ENCODE measurements at regions not wholly inside any gene's neighbourhood (a gene's known extent, or its start where the extent isn't known, plus 50 kb on each side); places are given as distances from the start of the nearest gene placed in this dataset.
"Not testable (repeated sequence)": the region's sequence is repeated elsewhere in the genome, so short reads cannot be mapped to it uniquely, and the experiment has no call there.

DNA sequence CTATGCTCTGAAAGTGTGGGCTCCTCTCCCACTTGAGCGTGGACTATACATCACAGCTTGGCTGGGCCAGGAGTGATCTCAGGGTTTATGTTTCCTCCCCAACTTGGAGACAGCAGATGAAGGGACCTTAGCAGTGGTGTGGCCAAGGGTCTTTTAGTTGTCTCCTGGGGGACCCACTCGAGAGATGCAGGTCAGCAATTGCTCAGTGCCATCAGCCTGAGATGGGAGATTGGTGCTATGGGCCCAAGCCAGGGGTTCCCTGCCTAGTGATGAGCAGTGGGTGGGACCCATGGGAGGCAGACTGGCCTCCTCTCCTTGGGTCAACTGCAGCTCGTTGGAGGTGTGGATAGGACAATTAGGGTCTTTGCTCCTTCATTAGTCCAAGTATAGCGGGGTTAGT, 510.5 kb upstream of the FSHR start:
- no peak for DNase-seq

DNA sequence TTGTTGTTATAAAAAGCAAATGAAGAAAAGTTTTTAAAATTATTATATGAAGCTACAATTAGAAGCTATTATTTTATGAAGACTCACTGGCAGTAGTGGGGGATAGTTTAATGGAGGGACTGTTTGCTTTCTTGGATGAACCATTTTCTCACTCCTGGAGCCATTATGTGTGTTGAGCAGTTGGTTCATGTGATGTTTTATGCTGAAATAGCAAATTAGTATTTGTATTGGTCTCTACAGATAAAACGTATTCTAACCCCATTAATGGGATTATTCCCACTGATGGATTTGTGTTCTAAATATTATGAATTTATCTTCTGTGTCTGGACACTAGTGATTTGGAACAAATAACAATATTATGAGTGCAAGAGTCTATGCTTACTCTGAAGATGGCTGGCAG, 507.5 kb upstream of the FSHR start:
- no peak for DNase-seq

- no peak for DNase-seq
Measured at GRCh38 chr2:49656853-49657252, 502.5 kb upstream of the FSHR start.

GRCh38 chr2:49643149-49643548, 488.8 kb upstream of the FSHR start:
- DNase-seq = no peak

DNA sequence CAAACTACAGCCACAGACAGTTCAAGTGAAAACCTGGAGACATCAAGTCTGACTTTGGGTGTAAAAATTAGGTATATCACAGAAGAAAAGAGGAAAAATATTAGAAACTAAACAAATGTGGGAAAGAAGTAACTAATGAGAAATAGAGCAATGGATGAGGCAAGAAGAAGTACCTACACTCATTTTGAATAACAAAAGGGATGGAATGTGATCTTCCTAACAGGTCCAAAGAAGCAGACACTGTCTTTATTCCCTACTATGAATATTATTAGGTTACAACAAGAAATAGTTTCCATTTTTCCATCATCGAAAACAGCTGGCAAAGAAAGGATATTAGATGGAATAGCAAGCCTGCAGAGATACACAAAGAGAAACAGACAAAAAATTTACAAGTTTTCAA, 486.3 kb upstream of the FSHR start:
- no peak for DNase-seq

- DNase-seq = no peak
Measured at GRCh38 chr2:49621016-49621415, 466.7 kb upstream of the FSHR start.

DNA sequence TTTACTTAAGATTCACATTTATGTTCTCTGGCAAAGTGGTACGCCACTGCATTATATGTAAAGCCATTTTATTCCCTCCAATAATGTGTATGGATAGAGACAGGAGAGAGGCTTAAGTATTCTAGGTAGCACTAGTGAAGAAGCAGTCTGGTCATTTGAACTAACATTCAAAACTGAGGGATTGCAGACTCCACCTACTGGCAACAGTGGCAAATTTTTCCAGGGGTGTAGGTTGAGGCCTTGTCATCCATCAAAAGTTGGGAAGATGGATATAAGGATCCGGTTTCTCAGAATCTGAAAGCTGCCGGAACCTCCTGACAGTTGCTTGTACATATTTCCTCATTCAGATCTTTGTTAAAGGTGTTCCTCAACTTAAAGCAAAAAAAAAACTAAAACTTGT, 465.5 kb upstream of the FSHR start:
- DNase-seq = no peak

DNA sequence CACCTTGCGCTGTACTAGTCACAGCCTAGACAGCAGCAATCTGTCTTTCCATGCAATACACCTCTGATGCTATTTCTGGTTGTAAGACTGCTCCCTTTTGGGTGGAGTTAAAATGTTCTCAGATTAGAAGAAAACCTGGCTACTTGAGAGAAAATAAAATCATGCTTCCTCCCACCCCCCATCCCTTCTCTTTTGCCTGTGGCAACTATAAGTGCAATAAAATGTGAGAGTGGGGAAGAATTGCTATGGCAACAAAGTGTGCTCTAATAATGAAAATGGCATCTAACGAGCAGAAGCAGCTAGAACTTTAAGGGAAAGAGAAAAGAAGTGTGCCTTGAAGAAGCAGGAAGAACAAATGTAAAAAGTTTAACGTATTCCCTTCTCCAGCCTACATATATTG, 464.2 kb upstream of the FSHR start:
- DNase-seq = no peak

GRCh38 chr2:49616800-49617199, 462.5 kb upstream of the FSHR start:
- no peak for DNase-seq

DNA sequence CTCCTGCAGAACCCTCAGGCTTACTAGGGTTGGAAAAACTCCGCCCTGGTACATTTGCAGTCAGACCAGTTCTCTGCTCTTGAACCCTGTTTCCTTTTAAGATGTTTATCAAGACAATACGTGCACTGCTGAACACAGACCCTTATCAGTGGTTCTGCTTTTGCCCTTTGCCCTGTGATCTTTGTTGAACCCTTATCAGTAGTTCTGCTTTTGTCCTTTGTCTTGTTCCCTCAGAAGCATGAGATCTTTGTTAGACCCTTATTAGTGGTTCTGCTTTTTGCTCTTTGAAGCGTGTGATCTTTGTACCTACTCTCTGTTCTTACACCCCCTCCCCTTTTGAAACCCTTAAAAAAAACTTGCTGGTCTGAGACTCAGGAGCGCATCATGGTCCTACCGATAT, 457.5 kb upstream of the FSHR start:
- DNase-seq = not testable (repeated sequence)

DNA sequence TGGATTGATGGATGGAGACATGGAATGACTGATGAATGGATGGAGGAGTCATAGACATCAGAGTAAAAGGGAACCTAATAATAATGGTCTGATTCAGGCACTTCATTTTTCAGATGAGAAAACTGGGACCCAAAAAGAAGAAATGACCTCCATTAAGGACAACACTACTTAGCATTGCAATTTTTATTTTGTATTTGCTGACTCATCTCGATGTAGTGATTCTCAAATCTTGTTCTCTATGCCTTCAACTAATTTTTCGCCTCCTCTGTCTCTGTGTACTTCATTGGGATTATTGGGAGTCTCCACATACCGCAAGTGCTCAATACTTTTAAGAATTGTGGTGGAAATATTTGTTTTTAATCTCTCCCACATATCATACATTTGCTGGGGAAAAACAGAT, 446.2 kb upstream of the FSHR start:
- no peak for DNase-seq

GRCh38 chr2:49598231-49598630, 443.9 kb upstream of the FSHR start:
- no peak for DNase-seq

GRCh38 chr2:49585921-49586320, 431.6 kb upstream of the FSHR start:
- no peak for DNase-seq

- DNase-seq = no peak
Measured at GRCh38 chr2:49582946-49583345, 428.6 kb upstream of the FSHR start.

GRCh38 chr2:49577041-49577440, 422.7 kb upstream of the FSHR start:
- no peak for DNase-seq

- no peak for DNase-seq
Measured at GRCh38 chr2:49569176-49569575, 414.9 kb upstream of the FSHR start.

GRCh38 chr2:49567811-49568600, 413.7 kb upstream of the FSHR start:
- DNase-seq = no peak

DNA sequence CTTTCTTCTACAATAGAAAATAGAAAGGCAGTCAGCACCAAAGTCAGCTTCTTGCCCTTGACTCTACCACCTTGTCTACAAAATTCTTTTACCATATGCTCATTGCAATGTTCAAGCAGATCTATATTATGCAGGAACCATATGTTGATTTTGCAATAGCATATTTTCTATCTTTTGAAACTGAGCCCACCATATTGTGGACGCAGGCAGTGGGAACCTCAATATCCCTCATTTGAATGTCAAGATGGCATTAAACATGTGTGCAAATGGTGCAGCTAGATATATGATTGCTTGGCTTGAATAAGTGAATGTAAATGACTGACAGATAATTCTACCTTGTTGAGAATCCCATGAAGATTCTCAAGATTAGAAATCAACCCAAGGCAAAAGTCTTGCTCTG, 412.7 kb upstream of the FSHR start:
- DNase-seq = no peak

- DNase-seq = no peak
Measured at GRCh38 chr2:49553658-49554057, 399.3 kb upstream of the FSHR start.

- no peak for DNase-seq
Measured at GRCh38 chr2:49532702-49533101, 378.4 kb upstream of the FSHR start.

- DNase-seq = no peak
Measured at GRCh38 chr2:49515996-49516782, 361.9 kb upstream of the FSHR start.

DNA sequence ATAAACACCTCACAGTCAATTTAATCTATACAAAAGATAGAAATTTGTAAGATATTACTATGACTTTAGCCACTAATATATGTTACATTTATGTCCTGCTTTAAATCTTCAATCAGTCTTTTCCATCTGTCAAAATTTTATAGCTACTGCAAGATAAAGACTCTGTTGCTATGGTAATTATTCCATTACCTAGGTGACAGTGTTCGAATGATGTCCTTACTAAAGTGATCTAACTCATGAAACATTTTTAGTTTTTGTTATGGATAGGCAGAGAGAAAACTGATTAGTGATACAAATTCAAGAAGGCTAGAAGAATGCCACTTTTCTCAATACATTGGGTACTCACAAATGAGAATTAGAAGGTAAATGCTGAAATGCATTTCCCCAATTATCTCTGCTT, 359.9 kb upstream of the FSHR start:
- no peak for DNase-seq

DNA sequence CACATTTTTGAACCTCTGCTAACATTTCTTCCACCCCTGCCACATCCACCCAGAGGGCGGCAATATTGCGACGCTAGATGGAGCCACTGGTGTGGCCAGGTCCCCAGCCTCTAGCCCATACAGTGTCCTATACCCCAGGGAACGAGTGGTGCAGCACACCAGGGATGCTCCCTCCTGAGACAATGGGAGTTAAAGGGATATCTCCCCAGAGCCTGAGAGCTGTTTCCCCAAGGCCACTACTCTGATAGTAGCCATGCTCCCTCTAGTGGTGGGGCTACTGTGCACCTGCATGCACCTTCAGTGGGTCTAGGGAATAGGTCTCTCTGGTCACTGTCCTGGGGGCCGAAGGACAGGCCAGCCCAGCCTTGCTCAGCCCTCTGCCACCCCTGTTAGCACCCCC, 336.4 kb upstream of the FSHR start:
- DNase-seq = peak; percentile 2

DNA sequence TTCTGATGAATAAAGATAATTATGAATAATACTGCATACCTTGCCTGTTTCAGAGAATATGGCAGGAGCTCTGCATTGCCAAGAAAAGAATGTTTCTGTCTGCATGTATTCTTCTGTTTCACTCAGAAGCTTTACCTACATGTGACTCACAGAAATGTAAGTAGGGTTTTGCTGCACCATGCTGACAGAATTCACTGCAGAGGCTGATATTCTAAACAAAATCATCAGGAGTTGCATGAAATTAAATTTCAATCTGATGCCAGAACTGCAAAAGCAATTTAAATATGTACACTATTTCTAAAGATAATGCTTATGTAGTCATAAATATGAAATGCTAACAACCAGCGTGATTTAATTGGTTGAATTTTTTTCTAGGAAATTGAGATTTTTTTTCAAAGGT, 332.8 kb upstream of the FSHR start:
- DNase-seq = no peak

GRCh38 chr2:49480520-49480919, 326.2 kb upstream of the FSHR start:
- no peak for DNase-seq

Measured in NCI-H1092 (cell line).